ENCODE measurements at regions not wholly inside any gene's neighbourhood (a gene's known extent, or its start where the extent isn't known, plus 50 kb on each side); places are given as distances from the start of the nearest gene placed in this dataset.

GRCh38 chrX:40484408-40485091, 96.2 kb upstream of the ATP6AP2 start:
- no peak for DNase-seq

GRCh38 chrX:40483502-40483901, 97.3 kb upstream of the ATP6AP2 start:
- DNase-seq = no peak

GRCh38 chrX:40479777-40480318, 100.9 kb upstream of the ATP6AP2 start:
- no peak for DNase-seq

- DNase-seq = no peak
Measured at GRCh38 chrX:40478474-40479065, 102.2 kb upstream of the ATP6AP2 start.

GRCh38 chrX:40476958-40477357, 103.8 kb upstream of the ATP6AP2 start:
- DNase-seq = no peak

GRCh38 chrX:40474645-40475044, 106.1 kb upstream of the ATP6AP2 start:
- no peak for DNase-seq

- DNase-seq = peak; percentile 5
Measured at GRCh38 chrX:40474205-40474626, 106.6 kb upstream of the ATP6AP2 start.

GRCh38 chrX:40473460-40474204, 107.1 kb upstream of the ATP6AP2 start:
- no peak for DNase-seq

- peak; percentile 85 for DNase-seq
Measured at GRCh38 chrX:40471965-40472648, 108.7 kb upstream of the ATP6AP2 start.

- DNase-seq = no peak
Measured at GRCh38 chrX:40470830-40471429, 109.8 kb upstream of the ATP6AP2 start.

- DNase-seq = no peak
Measured at GRCh38 chrX:40469316-40469715, 111.5 kb upstream of the ATP6AP2 start.

GRCh38 chrX:40468033-40468846, 112.5 kb upstream of the ATP6AP2 start:
- DNase-seq = peak; percentile 61

- DNase-seq = no peak
Measured at GRCh38 chrX:40467454-40467853, 113.3 kb upstream of the ATP6AP2 start.

- DNase-seq = no peak
Measured at GRCh38 chrX:40465735-40466551, 114.8 kb upstream of the ATP6AP2 start.

GRCh38 chrX:40462795-40463194, 118.0 kb upstream of the ATP6AP2 start:
- DNase-seq = no peak

- no peak for DNase-seq
Measured at GRCh38 chrX:40460926-40461325, 119.8 kb upstream of the ATP6AP2 start.

GRCh38 chrX:40459571-40460158, 121.1 kb upstream of the ATP6AP2 start:
- no peak for DNase-seq

- no peak for DNase-seq
Measured at GRCh38 chrX:40457406-40457805, 123.4 kb upstream of the ATP6AP2 start.

GRCh38 chrX:40452031-40452430, 128.7 kb upstream of the ATP6AP2 start:
- DNase-seq = no peak

GRCh38 chrX:40449956-40450706, 130.6 kb upstream of the ATP6AP2 start:
- DNase-seq = no peak

All from NCI-H1694 (cell line).